Heart left ventricle (tissue), 16 donors: ENCODE measurements at regions not wholly inside any gene's neighbourhood (a gene's known extent, or its start where the extent isn't known, plus 50 kb on each side); places are given as distances from the start of the nearest gene placed in this dataset.
A peak's percentile ranks its signal among the peaks of the same experiment; 100 is the strongest.

Experiments
- ATAC-seq, 4 donors: fragments of 200-7000 bp; cut with Tn5 transposase; one replicate each; pipeline ENCODE4 v1.9.1; 2020 to 2022; ENCODE audit warnings: moderate library complexity in 4 of 4, mild to moderate bottlenecking in 3 of 4, moderate number of reproducible peaks in 1 of 4
- DNase-seq, 5 donors: peaks; one replicate each; pipeline ENCODE4 v3.0.0-alpha.2; 2020
- H3K27ac ChIP-seq, 12 donors: fragments of 200-600 bp; sonication (generic) in 4 of 12; one replicate each; pipeline versions ENCODE4 v1.5.0 to v1.8.0; 2016 to 2022; ENCODE audit warnings: mild to moderate bottlenecking in 2 of 12
- H3K27me3 ChIP-seq, 9 donors: fragments of 200-600 bp; sonication (generic) in 2 of 9; one replicate each; pipeline versions ENCODE4 v1.5.1 to v1.8.0; 2016 to 2022; ENCODE audit warnings: mild to moderate bottlenecking in 3 of 9
- H3K36me3 ChIP-seq, 9 donors: fragments of 200-600 bp; sonication (generic) in 2 of 9; one replicate each; pipeline versions ENCODE4 v1.5.0 to v1.8.0; 2018 to 2022; ENCODE audit warnings: mild to moderate bottlenecking in 2 of 9
- H3K4me1 ChIP-seq, 12 donors: fragments of 200-600 bp; sonication (generic) in 4 of 12; one replicate each; pipeline versions ENCODE4 v1.5.0 to v1.8.0; 2016 to 2022; ENCODE audit warnings: mild to moderate bottlenecking in 3 of 12
- H3K4me3 ChIP-seq, 12 donors: fragments of 200-600 bp; sonication (generic) in 4 of 12; one replicate each; pipeline versions ENCODE4 v1.5.0 to v1.8.0; 2017 to 2022; ENCODE audit warnings: mild to moderate bottlenecking in 9 of 12, moderate library complexity in 4 of 12
- H3K9me3 ChIP-seq, 12 donors: fragments of 200-600 bp; sonication (generic) in 4 of 12; one replicate each; pipeline versions ENCODE4 v1.5.0 to v1.8.0; 2016 to 2022; ENCODE audit warnings: mild to moderate bottlenecking in 1 of 12
- CTCF ChIP-seq, 12 donors: fragments of 200-600 bp; sonication (generic) in 4 of 12; IDR thresholded peaks; one replicate each; pipeline versions ENCODE4 v1.5.0 to v1.8.0; 2018 to 2022; ENCODE audit warnings: antibody characterized with exemption in 12 of 12, mild to moderate bottlenecking in 5 of 12
- POLR2A ChIP-seq, 2 donors: fragments of 450-650 bp; IDR thresholded peaks; one replicate each; pipeline ENCODE4 v1.6.1; 2017; ENCODE audit warnings: antibody characterized with exemption in 2 of 2, mild to moderate bottlenecking in 2 of 2, moderate library complexity in 2 of 2
- WGBS, 4 donors: extraction: QIAGEN DNeasy Blood & Tissue Kit in 2 of 4; methylation state at CpG; one replicate each; pipeline versions ENCODE4 v1.1.5 to v1.1.7; 2013 to 2018; 5-methylcytosine and 5-hydroxymethylcytosine counted together
- intact Hi-C, 10 donors: fragments of 100-400 bp; cut with DNase I; formaldehyde crosslinking; loops; one replicate each; pipeline versions ENCODE4 v1.11.1 to v1.14.2; 2022
- donor health status: ischemic (EF 13 %, LVEDD 7.1; RV severe dilation, severe dysfunction).
- donor health status: healthy with polysubstance abuse.
- donor health status: DM: no; HTN: yes; CAD: no.
- donor health status: DM: no; HTN: no; CAD: no.
- donor health status: ischemic (EF 25% LVEDD 6.9; RV normal size, moderate dysfunction).
- donor health status: ischemic (EF 25% LVEDD 5.7; RV mildly dilated, moderate dysfunction).
- donor health status: healthy.
- donor health status: DM: yes; HTN: yes; CAD: no.
- donor health status: ischemic (EF 35%, LVEDD 5.7; RV mildly dilated, moderate dysfunction).
- donor health status: nonischemic (EF 11% LVEDD 7.7; RV severe dilation, severe dysfunction).
- donor health status: DM: yes; HTN: yes; CAD: no.
- donor health status: PGD.
- donor health status: ischemic (EF 29% LVEDD 5.4; RV normal size, mild dysfunction).
- donor health status: nonischemic (EF 23%, LVEDD 6.1; RV moderate dilation, normal function).

GRCh38 chr3:64763980-64764379 is 76.2 kb upstream of the ADAMTS9 start:
- no peak overlapping the region for H3K27ac ChIP-seq
- TF ChIP-seq CTCF (IDR thresholded peaks at IDR 0.05) (no peak), POLR2A (IDR thresholded peaks at IDR 0.05) (no peak)
- intact Hi-C loops: no loop called here
- H3K4me3 ChIP-seq: no peak overlapping the region
- H3K4me1 ChIP-seq: peaks cover 0 to 45% (median 22%) of the 10 kb centered on the region in 12 donors
- ATAC-seq (no peak), DNase-seq (no peak)
- H3K9me3 ChIP-seq: no peaks in the 10 kb centered on the region
- no peaks in the 10 kb centered on the region for H3K27me3 ChIP-seq
- no peaks in the 10 kb centered on the region for H3K36me3 ChIP-seq

- TF ChIP-seq CTCF (IDR thresholded peaks at IDR 0.05) (no peak), POLR2A (IDR thresholded peaks at IDR 0.05) (no peak)
- no peaks in the 10 kb centered on the region for H3K27me3 ChIP-seq
- H3K9me3 ChIP-seq: no peaks in the 10 kb centered on the region
- DNase-seq (no peak), ATAC-seq (no peak)
- H3K4me3 ChIP-seq: no peak overlapping the region
- intact Hi-C loops: no loop called here
- H3K4me1 ChIP-seq: peaks cover 0 to 42% (median 22%) of the 10 kb centered on the region in 12 donors
- H3K36me3 ChIP-seq: no peaks in the 10 kb centered on the region
- 48 to 69% (median 58%) methylated on average over 5 of the region's 5 CpGs for whole genome bisulfite sequencing, 4 donors
- no peak overlapping the region for H3K27ac ChIP-seq
Observed at GRCh38 chr3:64761729-64762128, 73.9 kb upstream of the ADAMTS9 start.

GRCh38 chr3:64760258-64760657 is 72.5 kb upstream of the ADAMTS9 start:
- peak in 3 of 4 donors; percentile 59 to 65 (median 63) for ATAC-seq

GRCh38 chr3:64759811-64760210 is 72.0 kb upstream of the ADAMTS9 start:
- no peaks in the 10 kb centered on the region for H3K9me3 ChIP-seq
- H3K36me3 ChIP-seq: no peaks in the 10 kb centered on the region
- H3K27me3 ChIP-seq: no peaks in the 10 kb centered on the region
- H3K4me3 ChIP-seq: no peak overlapping the region
- no peak for DNase-seq
- H3K27ac ChIP-seq: peak overlapping the region in 3 of 12 donors; percentile 35 to 50 (median 40)
- peaks cover 0 to 36% (median 19%) of the 10 kb centered on the region in 12 donors for H3K4me1 ChIP-seq
- WGBS, 4 donors: 42 to 51% (median 49%) methylated on average over 2 of the region's 2 CpGs
- intact Hi-C loops: no loop called here
- no peak for TF ChIP-seq CTCF (IDR thresholded peaks at IDR 0.05)
- TF ChIP-seq POLR2A (IDR thresholded peaks at IDR 0.05): no peak
- ATAC-seq: peak; percentile 61 to 74 (median 72)

More at GRCh38 chr3:64760258-64760657, 72.5 kb upstream of the ADAMTS9 start:
- H3K27ac ChIP-seq: peak overlapping the region in 3 of 12 donors; percentile 35 to 50 (median 41)
- H3K27me3 ChIP-seq: no peaks in the 10 kb centered on the region
- peaks cover 0 to 36% (median 19%) of the 10 kb centered on the region in 12 donors for H3K4me1 ChIP-seq
- no peaks in the 10 kb centered on the region for H3K36me3 ChIP-seq
- intact Hi-C loops: no loop called here
- DNase-seq: no peak
- H3K4me3 ChIP-seq: no peak overlapping the region
- no peaks in the 10 kb centered on the region for H3K9me3 ChIP-seq
- TF ChIP-seq CTCF (IDR thresholded peaks at IDR 0.05) (no peak), POLR2A (IDR thresholded peaks at IDR 0.05) (no peak)
- 58 to 65% (median 61%) methylated on average over 5 of the region's 5 CpGs for WGBS, 4 donors
